ENCODE measurements at regions not wholly inside any gene's neighbourhood (a gene's known extent, or its start where the extent isn't known, plus 50 kb on each side); places are given as distances from the start of the nearest gene placed in this dataset.
"Not testable (repeated sequence)": the region's sequence is repeated elsewhere in the genome, so short reads cannot be mapped to it uniquely, and the experiment has no call there.

DNA sequence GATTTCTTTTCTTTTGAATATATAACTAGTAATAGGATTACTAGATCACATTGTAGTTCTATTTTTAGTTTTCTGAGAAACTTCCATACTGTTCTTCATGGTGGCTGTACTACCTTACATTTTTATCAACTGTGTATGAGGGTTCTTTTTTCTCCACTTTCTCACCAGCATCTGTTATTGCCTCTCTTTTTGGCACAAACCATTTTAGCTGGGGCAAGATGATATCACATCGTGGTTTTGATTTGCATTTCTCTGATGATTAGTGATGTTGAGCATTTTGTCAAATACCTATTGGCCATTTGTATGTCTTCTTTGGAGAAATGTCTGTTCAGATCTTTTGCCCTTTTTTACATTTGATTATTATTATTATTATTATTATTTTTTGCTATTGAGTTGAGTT is 86.1 kb upstream of the TCF21 start:
- DNase-seq: no peak

GRCh38 chr6:133804265-133804664 is 84.6 kb upstream of the TCF21 start:
- DNase-seq: no peak

DNA sequence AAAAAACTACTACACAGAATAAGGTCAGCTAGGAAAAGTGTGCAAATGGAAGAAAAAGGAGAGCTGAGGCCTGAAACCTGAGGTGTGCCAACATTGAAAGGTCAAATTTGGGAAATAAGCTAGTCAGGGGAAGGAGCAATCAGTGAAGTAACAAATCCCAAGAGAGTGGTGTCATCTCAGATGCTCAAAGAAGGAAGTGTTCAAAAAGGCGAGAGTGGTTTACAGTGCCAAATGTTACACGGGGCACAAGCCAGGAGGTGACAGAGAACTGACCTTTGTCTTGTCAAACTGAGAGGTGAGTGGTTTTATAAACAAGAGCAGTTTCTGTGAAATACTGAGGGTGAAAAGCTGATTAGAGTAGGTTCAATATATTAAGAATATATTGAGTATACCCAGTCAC is 83.0 kb upstream of the TCF21 start:
- no peak for DNase-seq

GRCh38 chr6:133806382-133807140 is 82.4 kb upstream of the TCF21 start:
- no peak for DNase-seq

DNA sequence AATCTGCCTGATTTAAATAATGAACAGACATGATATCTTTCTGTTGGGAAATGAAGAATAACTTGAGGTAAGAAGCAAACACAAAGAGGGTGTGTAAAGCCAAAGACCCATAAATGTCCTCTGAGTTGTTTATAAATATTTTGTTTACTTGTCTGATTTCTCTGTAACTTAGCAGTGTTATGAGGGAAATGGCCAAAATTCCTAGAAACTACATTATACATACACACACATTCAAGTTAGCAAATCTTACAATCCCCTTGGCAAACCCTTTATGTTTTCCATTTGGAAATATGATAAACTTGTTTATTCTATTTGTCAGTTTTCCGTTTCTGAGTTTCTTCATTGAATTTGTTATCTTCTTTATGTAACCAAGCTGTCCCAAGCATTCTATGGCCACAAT is 81.4 kb upstream of the TCF21 start:
- DNase-seq: no peak

DNA sequence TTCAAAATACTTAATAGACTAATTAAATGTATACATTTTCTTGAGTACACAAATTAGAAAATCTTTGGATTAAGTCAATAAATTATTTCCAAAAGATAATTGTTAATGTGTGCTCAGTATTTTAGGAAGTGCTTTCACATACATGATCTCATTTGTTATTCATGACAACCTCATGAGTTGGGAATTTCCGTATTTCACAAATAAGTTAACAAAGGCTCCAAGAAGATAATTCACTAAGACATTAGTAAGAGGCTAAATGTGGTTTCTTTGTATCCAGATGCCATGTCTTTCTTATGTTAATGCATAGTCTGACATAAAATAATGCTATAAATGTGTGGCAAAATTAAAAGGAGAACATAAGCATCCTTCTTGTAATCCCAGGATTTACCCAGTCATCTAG is 79.5 kb upstream of the TCF21 start:
- no peak for DNase-seq

DNA sequence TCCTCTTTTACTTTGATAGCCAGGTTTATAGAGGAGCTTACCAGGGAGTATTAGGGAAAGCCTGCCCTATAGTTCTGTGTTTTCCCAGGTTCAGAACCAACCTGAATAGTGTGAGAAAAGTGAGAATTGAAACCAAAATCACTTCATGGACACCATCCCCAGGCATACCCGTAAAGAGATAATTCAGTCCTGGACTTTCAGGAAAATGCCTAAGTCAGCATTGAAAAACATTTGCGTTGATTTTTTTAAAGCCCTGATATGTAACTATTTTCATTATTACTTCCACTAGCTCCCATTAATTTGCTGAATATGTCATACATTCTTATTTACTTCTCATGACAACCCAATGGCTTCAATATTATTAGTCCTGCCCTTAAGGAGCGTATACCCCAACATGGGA is 77.4 kb upstream of the TCF21 start:
- DNase-seq: no peak

DNA sequence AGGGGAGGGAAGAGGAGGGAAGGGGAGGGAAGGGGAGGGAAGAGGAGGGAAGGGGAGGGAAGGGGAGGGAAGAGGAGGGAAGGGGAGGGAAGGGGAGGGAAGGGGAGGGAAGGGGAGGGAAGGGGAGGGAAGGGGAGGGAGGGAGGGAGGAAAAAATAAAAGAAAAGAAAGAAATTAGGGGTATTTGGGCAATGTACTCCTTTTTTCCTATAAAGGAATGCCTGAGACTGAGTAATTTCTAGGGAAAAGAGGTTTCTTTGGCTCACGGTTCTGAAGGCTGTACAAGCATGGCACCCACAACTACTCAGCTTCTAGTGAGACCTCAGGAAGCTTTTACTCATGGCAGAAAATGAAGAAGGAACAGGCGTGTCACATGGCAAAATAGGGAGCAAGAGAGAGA is 76.5 kb upstream of the TCF21 start:
- DNase-seq: not testable (repeated sequence)

DNA sequence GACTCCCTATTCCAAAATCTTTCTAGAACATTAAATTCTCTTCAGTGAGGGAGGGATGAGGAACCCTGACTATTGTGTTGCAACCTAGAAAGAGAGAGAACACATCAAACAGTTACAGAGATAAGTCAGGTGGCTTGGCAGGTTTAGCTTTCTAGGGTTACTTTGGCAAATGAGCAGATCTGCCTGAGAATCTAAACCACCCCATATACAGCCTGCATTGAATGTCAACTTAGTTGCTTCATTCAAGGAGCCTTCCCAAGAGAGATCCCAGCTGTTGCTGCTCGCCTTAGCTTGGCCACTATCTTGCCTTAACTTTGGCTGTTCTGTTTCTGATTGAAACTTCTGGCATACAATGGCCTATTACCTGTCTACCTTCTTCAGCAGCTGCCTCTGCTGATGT is 74.7 kb upstream of the TCF21 start:
- DNase-seq: no peak

GRCh38 chr6:133814797-133815196 is 74.1 kb upstream of the TCF21 start:
- DNase-seq: no peak

GRCh38 chr6:133815313-133815712 is 73.6 kb upstream of the TCF21 start:
- no peak for DNase-seq

- DNase-seq: no peak
Observed at GRCh38 chr6:133816171-133816570, 72.7 kb upstream of the TCF21 start.

DNA sequence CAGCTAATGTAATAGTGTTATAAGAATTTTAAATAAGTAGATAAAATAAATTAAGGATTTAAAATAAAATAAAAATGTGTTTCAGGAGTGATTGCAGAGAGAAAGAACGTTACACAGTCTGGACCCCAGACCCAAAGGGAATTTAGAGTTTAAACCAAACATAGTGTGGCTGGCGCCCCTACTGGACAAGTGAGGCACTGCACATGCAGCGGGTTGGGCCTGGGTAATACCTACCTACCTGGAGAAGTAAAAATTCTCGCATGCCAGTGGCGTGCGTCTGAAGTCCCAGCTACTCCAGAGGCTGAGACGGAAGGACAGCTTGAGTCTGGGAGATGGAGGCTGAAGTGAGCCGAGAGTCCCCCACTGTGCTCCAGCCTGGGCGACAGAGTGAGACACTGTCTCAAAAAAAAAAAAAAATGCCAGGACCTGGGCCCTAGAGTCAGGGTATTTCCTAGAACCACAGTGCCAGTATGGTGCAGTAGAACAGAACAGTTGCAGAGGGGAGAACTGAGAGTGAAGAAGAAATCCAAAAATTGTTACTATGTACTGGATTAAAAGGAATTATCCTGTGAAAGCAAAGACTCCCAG is 71.4 kb upstream of the TCF21 start:
- DNase-seq: no peak

DNA sequence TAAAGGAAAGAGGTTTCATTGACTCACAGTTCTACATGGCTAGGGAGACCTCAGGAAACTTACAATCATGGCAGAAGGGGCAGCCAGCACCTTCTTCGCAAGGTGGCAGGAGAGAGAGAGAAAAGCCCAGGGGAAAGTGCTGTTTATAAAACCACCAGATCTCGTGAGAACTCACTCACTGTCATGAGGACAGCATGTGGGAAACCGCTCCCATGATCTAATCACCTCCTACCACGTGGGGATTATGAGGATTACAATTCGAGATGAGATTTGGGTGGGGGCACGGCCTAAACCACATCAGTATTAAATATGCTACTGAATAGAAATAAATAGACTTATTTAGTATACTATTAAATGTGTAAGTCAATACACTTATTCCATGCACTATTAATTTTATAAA is 70.6 kb upstream of the TCF21 start:
- no peak for DNase-seq

- DNase-seq: no peak
Observed at GRCh38 chr6:133820208-133820607, 68.7 kb upstream of the TCF21 start.

DNA sequence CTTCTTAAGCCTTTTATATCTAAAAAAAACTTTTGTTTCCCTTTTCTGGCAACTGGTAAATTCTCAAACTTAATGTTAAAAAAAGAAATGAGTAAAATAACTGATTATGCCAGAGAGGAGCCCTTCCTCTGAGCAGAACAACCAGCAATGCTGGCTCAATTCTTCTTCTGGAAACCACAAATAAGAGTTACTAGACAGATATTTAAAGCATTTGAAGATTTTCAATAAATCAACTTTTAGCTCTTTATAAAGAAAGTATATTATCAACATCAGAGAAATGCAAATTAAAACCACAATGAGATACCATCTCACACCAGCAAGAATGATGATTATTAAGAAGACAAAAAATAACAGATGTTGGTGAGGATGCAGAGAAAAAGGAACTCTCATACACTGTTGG is 61.1 kb upstream of the TCF21 start:
- no peak for DNase-seq

GRCh38 chr6:133833949-133834359 is 55.0 kb upstream of the TCF21 start:
- no peak for DNase-seq

DNA sequence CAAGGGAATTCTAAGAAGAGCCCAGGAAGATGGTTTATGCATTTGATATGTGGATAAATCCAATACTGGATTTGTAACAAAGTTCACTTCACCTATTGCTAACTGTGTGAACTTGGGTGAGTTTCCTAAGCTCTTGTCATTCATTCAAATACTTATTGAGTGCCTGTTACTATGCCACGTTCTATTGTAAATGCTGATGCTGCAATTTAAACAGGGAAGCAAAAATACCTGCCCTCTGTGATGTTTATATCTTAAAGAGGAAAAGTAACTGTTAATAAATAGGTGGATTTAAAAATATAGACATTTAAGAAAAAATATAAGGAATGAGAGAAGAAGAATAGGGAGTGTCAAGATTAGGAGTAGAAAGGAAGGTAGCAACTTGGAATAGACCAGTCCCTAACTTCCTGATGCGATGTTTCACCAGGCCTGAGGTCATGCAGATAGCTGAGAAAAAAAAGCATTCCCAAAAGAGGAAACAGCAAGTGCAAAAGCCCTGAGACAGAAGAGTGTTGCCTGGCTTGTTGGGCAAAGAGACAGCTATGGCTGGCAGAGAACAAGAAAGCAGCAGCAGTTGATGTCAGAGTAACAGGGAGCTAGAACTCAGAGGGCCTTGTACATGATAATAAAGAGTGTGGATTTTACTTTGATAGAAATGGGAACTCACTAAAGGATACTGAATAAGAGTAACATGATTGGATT is 54.3 kb upstream of the TCF21 start:
- DNase-seq: no peak

GRCh38 chr6:133835901-133836300 is 53.0 kb upstream of the TCF21 start:
- DNase-seq: no peak

DNA sequence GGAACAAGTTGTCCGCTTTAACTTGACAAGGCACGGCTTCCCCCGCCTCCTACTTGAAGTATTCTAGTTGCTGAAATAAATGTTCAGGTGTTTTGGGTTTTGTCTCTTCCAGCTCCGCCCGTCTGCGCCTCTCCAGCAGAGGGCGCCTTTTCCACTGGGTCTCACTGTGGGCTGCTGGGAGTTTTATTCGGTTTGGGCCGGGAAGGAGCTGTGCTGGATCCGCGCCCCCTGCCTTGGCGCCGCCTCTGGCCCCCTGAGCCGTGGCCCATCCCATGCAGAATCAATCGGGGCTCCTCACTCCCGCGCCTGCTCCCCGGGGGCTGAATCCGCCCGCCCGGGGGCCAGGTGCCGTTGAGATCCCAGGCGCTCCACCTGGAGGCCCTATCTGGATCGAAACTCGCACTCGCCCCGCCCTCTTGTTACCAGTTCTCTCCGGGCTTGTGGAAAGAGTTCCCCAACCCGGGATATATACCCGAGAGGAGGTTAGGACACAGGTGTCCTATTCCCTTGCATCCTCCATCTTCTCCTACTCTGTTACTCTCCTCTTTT is 51.0 kb upstream of the TCF21 start:
- no peak for DNase-seq

Data from NCI-H1694 (cell line).